ENCODE measurements at regions not wholly inside any gene's neighbourhood (a gene's known extent, or its start where the extent isn't known, plus 50 kb on each side); places are given as distances from the start of the nearest gene placed in this dataset.

DNA sequence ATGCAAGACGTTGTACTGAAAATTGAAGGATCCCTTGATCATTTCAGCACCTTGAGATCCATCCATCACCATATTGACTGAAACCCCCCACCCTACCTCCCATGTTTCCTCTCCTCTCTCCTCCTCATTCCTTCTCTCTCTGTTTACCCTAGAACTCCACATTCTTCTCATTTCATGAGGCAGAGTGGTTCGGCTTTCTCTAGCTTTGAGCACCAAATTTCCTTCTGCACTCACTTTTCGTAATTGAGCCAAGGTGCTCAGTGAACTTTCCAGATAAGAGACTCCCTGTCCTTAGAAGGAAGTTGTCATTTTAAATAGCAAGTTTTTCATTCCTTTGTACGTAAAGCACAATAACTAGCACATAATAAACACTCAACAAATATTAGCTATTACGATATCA lies 108.3 kb upstream of the SLC34A2 start:
- TF ChIP-seq, protein P1, sequence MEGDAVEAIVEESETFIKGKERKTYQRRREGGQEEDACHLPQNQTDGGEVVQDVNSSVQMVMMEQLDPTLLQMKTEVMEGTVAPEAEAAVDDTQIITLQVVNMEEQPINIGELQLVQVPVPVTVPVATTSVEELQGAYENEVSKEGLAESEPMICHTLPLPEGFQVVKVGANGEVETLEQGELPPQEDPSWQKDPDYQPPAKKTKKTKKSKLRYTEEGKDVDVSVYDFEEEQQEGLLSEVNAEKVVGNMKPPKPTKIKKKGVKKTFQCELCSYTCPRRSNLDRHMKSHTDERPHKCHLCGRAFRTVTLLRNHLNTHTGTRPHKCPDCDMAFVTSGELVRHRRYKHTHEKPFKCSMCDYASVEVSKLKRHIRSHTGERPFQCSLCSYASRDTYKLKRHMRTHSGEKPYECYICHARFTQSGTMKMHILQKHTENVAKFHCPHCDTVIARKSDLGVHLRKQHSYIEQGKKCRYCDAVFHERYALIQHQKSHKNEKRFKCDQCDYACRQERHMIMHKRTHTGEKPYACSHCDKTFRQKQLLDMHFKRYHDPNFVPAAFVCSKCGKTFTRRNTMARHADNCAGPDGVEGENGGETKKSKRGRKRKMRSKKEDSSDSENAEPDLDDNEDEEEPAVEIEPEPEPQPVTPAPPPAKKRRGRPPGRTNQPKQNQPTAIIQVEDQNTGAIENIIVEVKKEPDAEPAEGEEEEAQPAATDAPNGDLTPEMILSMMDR (IDR thresholded peaks at IDR 0.05; ENCODE audit: low read depth, low read length): no peak
- TF ChIP-seq MYC (IDR thresholded peaks at IDR 0.05; ENCODE audit: low read depth, low read length): no peak
- TF ChIP-seq, protein P2, sequence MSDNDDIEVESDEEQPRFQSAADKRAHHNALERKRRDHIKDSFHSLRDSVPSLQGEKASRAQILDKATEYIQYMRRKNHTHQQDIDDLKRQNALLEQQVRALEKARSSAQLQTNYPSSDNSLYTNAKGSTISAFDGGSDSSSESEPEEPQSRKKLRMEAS (IDR thresholded peaks at IDR 0.05; ENCODE audit: low read depth, low read length): no peak
- no peak for TF ChIP-seq POLR2A (IDR thresholded peaks at IDR 0.05; ENCODE audit: extremely low read depth, insufficient read length)
- DNase-seq (ENCODE audit: low read depth): no peak
- H3K4me3 ChIP-seq (ENCODE audit: low read depth, low read length): no peak overlapping the region

DNA sequence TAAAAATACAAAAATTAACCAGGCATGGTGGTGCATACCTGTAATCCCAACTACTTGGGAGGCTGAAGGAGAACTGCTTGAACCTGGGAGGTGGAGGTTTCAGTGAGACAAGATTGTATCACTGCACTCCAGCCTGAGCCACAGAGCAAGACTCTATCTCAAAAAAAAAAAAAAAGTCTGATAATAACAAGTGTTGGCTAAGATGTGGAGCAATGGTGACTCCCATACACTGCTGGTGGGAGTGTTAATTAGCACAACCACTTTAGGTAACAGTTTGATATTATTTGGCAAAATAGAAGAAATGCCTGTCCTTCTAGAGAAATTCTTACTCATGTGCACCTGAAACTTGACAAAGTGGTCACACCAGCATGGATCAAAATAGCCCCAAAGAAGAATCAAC lies 106.2 kb upstream of the SLC34A2 start:
- TF ChIP-seq, protein P1 (IDR thresholded peaks at IDR 0.05; ENCODE audit: low read depth, low read length): no peak
- TF ChIP-seq MYC (IDR thresholded peaks at IDR 0.05; ENCODE audit: low read depth, low read length) (no peak), POLR2A (IDR thresholded peaks at IDR 0.05; ENCODE audit: extremely low read depth, insufficient read length) (no peak)
- TF ChIP-seq, protein P2 (IDR thresholded peaks at IDR 0.05; ENCODE audit: low read depth, low read length): no peak
- H3K4me3 ChIP-seq (ENCODE audit: low read depth, low read length): no peak overlapping the region
- no peak for DNase-seq (ENCODE audit: low read depth)

DNA sequence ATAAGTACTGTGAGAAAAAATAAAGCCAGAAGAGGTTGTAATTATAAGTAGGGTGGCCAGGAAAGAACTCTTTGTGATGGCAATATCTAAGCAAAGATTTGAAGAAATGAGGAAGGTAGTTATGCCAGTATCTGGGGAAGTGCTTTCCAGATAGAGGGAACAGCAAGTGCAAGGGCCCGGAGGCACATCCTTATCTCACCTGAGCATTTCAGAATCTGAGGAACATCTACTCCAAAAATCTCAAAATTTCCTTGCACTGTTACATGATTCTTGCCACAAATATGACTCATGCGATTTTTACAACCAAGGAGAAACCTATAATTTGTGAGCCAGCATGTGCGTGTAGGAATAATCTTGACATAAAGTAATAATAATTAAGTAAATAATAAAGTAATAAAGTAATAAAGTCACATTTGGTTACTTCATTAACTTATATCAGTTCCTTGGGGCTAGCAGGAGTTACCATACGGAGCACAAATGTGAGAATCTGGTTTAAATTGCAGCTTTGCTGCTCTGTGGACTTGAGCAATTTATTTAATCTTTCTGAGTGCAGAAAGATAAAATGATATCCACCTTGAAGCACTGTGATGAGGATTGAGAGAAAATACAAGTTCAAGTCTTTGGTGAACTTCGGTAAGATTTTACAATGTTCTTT lies 105.1 kb upstream of the SLC34A2 start:
- H3K4me3 ChIP-seq (ENCODE audit: low read depth, low read length): no peak overlapping the region
- DNase-seq (ENCODE audit: low read depth): no peak
- TF ChIP-seq POLR2A (IDR thresholded peaks at IDR 0.05; ENCODE audit: extremely low read depth, insufficient read length) (no peak), MYC (IDR thresholded peaks at IDR 0.05; ENCODE audit: low read depth, low read length) (no peak)
- TF ChIP-seq, protein P2 (IDR thresholded peaks at IDR 0.05; ENCODE audit: low read depth, low read length): no peak
- TF ChIP-seq, protein P1 (IDR thresholded peaks at IDR 0.05; ENCODE audit: low read depth, low read length): no peak

DNA sequence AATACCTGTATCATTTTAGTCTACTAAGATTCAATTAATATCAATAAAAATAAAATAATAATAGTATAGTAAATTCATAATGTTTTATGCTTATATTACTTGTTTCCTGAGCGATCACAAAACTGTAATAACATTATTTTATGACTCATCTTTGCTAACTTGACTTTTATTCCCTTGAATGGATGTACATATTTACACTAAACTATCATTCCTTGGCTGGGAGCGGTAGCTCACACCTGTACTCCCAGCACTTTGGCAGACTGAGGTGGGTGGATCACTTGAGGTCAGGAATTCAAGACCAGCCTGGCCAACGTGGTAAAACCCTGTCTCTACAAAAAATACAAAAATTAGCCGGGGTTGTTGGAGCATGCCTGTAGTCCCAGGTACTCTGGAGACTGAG lies 104.0 kb upstream of the SLC34A2 start:
- no peak for DNase-seq (ENCODE audit: low read depth)
- TF ChIP-seq, protein P1 (IDR thresholded peaks at IDR 0.05; ENCODE audit: low read depth, low read length): no peak
- TF ChIP-seq MYC (IDR thresholded peaks at IDR 0.05; ENCODE audit: low read depth, low read length) (no peak), POLR2A (IDR thresholded peaks at IDR 0.05; ENCODE audit: extremely low read depth, insufficient read length) (no peak)
- TF ChIP-seq, protein P2 (IDR thresholded peaks at IDR 0.05; ENCODE audit: low read depth, low read length): no peak
- no peak overlapping the region for H3K4me3 ChIP-seq (ENCODE audit: low read depth, low read length)

DNA sequence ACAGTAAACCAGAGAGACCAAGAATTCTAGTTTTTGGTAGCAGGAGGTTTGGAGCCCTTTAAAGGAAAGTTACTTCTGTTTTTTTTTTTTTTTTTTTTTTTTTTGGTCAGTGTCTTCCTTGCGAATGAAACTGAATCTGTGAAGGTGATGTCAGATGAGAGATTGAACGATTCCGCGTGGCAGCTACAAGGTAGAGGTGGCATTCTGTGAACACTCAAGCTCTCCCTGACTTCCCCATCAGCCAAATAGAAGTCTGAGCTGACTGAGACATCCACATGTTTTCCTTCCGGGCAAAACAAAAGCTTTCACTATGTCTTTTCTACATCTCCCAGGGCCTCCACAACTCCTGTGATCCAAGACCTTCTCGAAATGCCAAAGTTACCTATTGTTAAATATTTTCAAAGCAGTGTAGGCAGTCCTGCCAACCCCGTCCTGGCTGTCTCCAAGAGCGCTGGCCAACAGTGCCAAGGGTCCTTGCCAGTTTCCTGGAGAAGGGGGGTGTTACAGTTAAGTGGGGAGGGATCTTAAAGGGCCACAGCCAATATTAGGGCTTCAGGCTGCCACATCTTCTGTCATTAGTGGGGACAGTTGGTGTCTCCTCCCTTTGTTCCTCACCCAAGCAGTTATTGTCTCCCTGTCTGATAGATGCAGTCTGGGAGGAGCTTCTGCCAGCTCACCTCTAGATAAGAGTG lies 102.9 kb upstream of the SLC34A2 start:
- TF ChIP-seq, protein P1 (IDR thresholded peaks at IDR 0.05; ENCODE audit: low read depth, low read length): no peak
- no peak for TF ChIP-seq MYC (IDR thresholded peaks at IDR 0.05; ENCODE audit: low read depth, low read length)
- TF ChIP-seq POLR2A (IDR thresholded peaks at IDR 0.05; ENCODE audit: extremely low read depth, insufficient read length): no peak
- TF ChIP-seq, protein P2 (IDR thresholded peaks at IDR 0.05; ENCODE audit: low read depth, low read length): no peak
- no peak overlapping the region for H3K4me3 ChIP-seq (ENCODE audit: low read depth, low read length)
- no peak for DNase-seq (ENCODE audit: low read depth)

All from NB4 (cell line).